Rectal smooth muscle tissue (tissue), 1 donor: ENCODE measurements at regions not wholly inside any gene's neighbourhood (a gene's known extent, or its start where the extent isn't known, plus 50 kb on each side); places are given as distances from the start of the nearest gene placed in this dataset.
"Not testable (repeated sequence)": the region's sequence is repeated elsewhere in the genome, so short reads cannot be mapped to it uniquely, and the experiment has no call there.

Experiments
- H3K27ac ChIP-seq: one replicate; pipeline ENCODE4 v1.7.0; 2013; ENCODE audit warnings: low read depth, low read length, inconsistent platforms
- H3K27me3 ChIP-seq: one replicate; pipeline ENCODE4 v1.7.0; 2013; ENCODE audit warnings: low read length; ENCODE audit not compliant: control insufficient read depth, insufficient read depth
- H3K36me3 ChIP-seq: one replicate; pipeline ENCODE4 v1.7.0; 2013; ENCODE audit warnings: low read length; ENCODE audit not compliant: control insufficient read depth, insufficient read depth
- H3K4me1 ChIP-seq: one replicate; pipeline ENCODE4 v1.7.0; 2013; ENCODE audit warnings: low read length; ENCODE audit not compliant: control insufficient read depth, insufficient read depth
- H3K4me3 ChIP-seq: one replicate; pipeline ENCODE4 v1.7.0; 2013; ENCODE audit warnings: low read length
- H3K9ac ChIP-seq: one replicate; pipeline ENCODE4 v1.7.0; 2013; ENCODE audit warnings: low read length

DNA sequence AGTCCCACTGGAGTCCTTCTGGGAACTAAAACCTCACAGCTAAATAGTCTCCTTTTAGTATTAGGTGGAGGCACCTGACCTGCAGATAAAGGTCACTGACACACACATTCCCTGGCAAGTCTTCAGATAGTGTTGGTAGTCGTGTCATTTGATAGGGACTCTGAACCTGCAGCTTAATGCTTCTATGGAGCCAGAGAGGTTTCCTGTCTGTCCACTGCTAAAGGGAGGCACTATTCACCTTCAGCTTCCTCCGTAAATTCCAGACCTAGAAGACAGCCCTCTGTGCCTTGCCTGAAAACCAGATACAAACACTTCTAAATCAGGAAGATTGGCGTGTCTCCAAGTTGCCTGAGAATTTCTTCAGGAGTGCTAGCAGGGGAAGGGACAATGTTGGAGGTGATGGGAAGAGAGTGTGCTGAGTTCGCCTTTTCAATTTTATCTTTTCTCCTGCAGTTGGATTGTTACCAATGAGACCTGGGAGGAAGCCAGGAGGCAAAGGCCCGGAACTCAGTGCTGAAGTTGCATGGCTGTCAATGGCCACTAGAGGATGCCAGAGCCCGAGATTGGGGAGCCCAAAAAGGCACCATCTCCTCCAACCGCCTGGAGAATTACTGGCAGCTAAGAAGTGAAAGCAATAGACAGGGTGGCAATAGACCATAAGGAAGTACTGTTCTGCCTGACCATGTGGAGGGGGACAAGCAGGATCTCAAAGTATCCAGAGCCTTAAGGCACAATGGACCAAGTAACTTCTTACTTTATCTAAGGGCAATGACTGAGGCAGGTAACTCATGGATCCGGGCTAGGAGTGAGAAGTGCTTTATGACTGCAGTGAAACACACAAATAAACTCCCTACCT lies 81.6 kb upstream of the SCAF11 start:
- Histone ChIP-seq H3K4me1 (peaks cover 8% of the 10 kb centered on the region), H3K4me3 (no peak overlapping the region), H3K27ac (no peak overlapping the region), H3K36me3 (no peaks in the 10 kb centered on the region), H3K9ac (no peak overlapping the region), H3K27me3 (no peaks in the 10 kb centered on the region)

DNA sequence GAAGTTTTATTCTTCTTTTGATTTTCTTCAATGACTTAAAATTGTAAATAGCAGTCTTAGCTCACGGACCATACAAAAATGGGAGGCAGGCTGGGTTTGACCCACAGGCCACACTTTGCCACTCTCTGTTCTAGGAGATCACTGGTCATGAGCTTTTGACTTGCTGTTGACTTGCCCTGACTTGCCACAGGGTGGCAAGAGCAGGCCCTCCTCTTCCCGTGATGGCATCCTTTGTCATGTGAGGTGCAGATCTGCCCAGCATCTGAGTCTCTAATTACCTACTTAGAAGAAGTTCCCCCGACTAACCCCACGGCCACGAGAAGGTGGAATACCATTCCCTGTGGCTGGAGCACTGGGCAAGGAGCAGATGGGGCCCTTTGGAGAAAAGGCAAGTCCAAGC lies 81.0 kb upstream of the SCAF11 start:
- no peak overlapping the region for H3K4me3 ChIP-seq
- no peaks in the 10 kb centered on the region for H3K27me3 ChIP-seq
- peaks cover 8% of the 10 kb centered on the region for H3K4me1 ChIP-seq
- H3K9ac ChIP-seq = no peak overlapping the region
- H3K27ac ChIP-seq = no peak overlapping the region
- H3K36me3 ChIP-seq = no peaks in the 10 kb centered on the region

DNA sequence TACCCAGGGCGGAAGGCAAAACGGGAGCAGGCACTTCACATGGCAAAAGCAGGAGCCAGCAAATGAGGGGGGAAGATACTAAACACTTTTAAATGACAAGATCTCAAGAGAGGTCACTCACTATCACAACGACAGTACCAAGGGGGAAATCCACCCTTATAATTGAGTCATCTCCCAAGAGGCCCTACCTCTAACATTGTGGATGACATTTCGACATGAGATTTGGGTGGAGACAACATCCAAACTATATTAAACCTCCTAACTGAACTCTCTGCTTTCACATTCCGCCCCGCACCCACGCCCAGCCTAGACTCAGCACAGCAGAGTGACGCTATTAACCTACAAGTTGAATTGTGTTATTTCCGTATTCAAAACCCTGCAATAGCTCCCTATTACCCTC lies 76.7 kb upstream of the SCAF11 start:
- Histone ChIP-seq H3K36me3 (no peaks in the 10 kb centered on the region), H3K27ac (no peak overlapping the region), H3K4me1 (peaks cover 5% of the 10 kb centered on the region), H3K27me3 (no peaks in the 10 kb centered on the region), H3K4me3 (no peak overlapping the region), H3K9ac (no peak overlapping the region)

DNA sequence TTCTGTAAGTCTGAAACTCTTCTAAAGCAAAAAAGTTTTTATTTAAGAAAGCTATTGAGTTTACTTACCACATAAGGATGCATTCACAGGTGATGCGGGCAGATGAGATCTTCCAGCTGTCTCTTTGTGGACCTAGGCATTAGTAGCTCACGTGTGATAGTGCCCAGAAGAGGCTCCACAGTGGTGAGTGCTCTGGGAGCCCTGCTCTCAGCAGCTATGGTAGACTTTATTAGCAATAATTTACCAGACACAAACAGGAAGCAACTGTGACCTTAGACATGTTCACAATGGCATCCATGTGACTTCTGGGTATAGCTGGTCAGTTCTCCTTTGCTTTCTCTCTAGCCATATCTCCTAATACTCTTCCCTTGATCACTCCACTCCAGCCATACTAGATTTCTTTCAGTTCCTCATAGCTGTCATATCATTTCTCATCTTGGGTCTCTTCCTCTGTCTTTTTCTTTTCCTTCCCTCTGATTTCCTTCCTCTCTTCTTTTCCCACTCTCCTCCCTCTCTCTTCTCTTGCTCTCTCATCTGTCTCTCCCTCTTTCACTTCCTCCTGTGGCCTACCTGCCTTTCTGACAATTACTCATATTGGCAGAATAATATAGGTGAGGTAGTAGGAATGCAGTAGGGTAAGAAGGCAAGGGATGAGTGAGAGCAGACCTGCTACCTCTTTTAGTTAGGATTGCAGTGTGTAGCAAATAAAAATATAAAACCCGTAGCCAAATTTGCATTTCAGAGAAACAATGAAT lies 75.2 kb upstream of the SCAF11 start:
- H3K4me1 ChIP-seq = no peaks in the 10 kb centered on the region

DNA sequence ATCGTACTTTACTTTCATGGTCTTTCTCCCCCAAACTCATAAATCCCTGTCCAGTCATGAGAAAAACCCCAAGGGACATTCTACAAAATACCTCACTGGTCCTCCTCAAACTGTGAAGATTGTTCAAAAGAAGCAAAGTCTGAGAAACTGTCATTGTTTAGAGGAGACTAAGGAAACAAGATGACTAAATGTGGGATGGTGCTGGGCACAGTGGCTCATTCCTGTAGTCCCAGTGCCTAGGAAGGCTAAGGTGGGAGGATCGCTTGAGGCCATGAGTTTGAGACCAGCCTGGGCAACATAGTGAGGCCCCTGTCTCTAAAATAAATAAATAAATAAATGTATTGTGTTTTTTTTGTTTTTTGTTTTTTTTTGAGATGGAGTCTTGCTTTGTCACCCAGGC lies 74.2 kb upstream of the SCAF11 start:
- H3K36me3 ChIP-seq = no peaks in the 10 kb centered on the region
- H3K9ac ChIP-seq = no peak overlapping the region
- no peaks in the 10 kb centered on the region for H3K4me1 ChIP-seq
- H3K4me3 ChIP-seq = no peak overlapping the region
- H3K27me3 ChIP-seq = no peaks in the 10 kb centered on the region
- no peak overlapping the region for H3K27ac ChIP-seq

More for the DNA sequence above, 75.2 kb upstream of the SCAF11 start:
- Histone ChIP-seq H3K9ac (no peak overlapping the region), H3K4me3 (no peak overlapping the region), H3K27ac (no peak overlapping the region), H3K36me3 (no peaks in the 10 kb centered on the region), H3K27me3 (no peaks in the 10 kb centered on the region)

DNA sequence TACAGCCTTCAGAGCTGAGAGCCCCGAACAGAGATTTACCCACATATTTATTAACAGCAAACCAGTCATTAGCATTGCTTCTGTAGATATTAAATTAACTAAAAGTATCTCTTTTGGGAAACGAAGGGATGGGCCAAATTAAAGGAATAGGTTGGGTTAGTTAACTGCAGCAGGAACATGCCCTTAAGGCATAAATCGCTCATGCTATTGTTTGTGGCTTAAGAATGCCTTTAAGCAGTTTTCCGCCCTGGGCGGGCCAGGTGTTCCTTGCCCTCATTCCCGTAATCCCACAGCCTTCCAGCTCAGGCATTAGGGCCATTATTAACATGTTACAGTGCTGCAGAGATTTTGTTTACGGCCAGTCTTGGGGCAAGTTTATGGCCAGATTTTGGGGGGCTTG lies 68.3 kb upstream of the SCAF11 start:
- H3K9ac ChIP-seq, H3K27ac ChIP-seq, H3K36me3 ChIP-seq, H3K4me1 ChIP-seq, H3K27me3 ChIP-seq, H3K4me3 ChIP-seq: not testable (repeated sequence)

DNA sequence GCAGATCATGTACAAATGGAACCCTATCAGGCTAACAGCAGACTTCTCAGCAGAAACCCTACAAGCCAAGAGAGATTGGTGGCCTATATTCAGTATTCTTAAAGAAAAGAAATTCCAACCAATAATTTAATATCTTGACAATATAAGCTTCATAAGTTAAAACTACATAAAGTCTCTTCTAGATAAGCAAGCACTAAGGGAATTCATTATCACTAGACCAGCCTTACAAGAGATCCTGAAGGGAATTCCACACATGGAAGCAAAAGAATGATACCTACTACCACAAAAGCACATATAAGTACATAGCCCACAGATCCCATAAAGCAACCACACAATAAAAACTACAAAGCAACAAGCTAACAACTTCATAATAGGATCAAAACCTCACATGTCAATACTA lies 60.4 kb upstream of the SCAF11 start:
- no peak overlapping the region for H3K4me3 ChIP-seq
- no peaks in the 10 kb centered on the region for H3K36me3 ChIP-seq
- no peaks in the 10 kb centered on the region for H3K4me1 ChIP-seq
- H3K27ac ChIP-seq = no peak overlapping the region
- no peaks in the 10 kb centered on the region for H3K27me3 ChIP-seq
- H3K9ac ChIP-seq = no peak overlapping the region

DNA sequence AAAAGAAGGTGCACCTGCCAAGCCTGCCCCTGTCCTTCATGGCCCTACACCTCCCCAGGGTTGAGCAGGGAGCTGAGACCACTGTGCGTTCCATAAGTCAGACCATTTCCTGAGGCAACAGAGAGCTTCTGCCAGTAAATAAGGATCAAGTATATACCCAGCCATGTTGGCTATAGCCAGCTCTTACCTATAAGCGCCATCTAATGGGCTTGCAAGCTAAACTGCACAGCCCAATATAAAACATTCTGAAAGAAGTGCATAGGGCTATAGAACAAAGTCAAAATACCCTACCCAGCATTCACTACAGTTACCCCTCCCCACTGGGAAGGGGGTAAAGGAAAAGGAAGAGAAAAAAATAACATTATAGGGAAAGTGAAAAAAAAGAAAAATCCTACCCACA lies 59.3 kb upstream of the SCAF11 start:
- Histone ChIP-seq H3K4me1 (no peaks in the 10 kb centered on the region), H3K27ac (no peak overlapping the region), H3K36me3 (no peaks in the 10 kb centered on the region), H3K4me3 (no peak overlapping the region), H3K27me3 (no peaks in the 10 kb centered on the region), H3K9ac (no peak overlapping the region)

DNA sequence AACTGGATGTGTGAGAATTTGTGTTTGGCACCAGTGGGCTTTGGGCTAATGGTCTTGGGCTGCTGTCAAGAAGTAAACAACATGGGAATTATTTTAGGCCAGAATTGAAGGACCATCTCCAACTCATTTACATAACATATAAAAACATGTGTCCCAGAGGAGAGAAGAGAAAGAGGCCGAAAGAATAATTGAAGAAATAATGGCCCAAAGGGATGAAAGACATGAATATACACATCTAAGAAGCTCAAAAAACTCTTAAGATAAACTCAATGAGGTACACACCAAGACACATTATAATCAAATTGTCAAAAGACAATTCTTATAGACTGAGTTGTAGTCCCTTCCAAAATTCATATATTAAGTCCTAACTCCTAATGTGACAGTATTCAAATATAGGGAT lies 56.1 kb upstream of the SCAF11 start:
- Histone ChIP-seq H3K36me3 (no peaks in the 10 kb centered on the region), H3K4me1 (no peaks in the 10 kb centered on the region), H3K27ac (no peak overlapping the region), H3K4me3 (no peak overlapping the region), H3K9ac (no peak overlapping the region), H3K27me3 (no peaks in the 10 kb centered on the region)

DNA sequence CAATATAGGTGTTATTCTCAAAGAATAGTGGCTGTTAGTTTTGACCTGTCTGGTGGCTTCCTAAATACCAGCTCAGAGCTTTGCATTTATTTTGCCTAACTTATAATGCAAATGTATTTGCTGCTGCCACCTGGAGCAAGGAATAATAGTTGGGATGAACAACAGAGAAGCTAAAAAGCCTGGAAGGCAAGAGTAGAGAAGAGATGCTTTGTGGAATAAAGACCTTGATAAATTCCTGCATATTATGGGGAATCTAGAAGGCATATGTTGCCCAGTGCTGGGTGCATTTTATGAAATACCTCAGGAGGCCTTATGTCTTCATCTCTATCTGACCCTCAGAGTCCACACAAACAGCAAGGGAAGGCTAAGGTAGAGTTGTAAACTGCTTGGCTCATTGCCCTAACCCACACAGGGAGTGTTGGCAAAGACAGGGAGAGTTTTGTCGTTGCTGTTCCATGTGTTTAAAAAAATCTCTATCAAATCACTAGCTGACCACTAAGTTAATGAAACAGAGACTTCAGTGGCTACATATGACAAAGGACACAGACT lies 53.7 kb upstream of the SCAF11 start:
- no peaks in the 10 kb centered on the region for H3K4me1 ChIP-seq
- H3K9ac ChIP-seq = no peak overlapping the region
- no peak overlapping the region for H3K4me3 ChIP-seq
- no peak overlapping the region for H3K27ac ChIP-seq
- H3K36me3 ChIP-seq = no peaks in the 10 kb centered on the region
- H3K27me3 ChIP-seq = no peaks in the 10 kb centered on the region
